ENCODE measurements at regions not wholly inside any gene's neighbourhood (a gene's known extent, or its start where the extent isn't known, plus 50 kb on each side); places are given as distances from the start of the nearest gene placed in this dataset.

DNA sequence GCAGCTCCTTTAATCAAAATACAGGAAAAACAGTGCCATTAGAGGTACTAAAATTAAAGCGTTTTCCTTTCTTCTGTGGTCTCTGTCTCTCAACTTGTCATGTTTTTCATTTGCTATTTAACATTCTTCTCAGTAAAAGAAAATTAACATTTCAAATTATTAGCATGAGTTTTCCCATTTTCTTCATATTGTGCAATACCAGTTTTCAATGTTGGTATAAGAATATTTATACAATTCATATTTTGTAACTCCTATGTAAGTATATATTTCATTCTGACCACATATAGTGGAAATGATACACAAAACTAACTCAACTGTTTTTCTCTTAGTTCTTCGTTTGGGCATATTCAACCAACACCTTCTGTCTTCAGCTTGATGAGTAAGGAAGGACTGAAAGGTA is 308.3 kb downstream of the HS3ST1 start:
- peaks cover 7% of the 10 kb centered on the region for H3K27me3 Mint-ChIP-seq (ENCODE audit: low read depth)
- H3K36me3 Mint-ChIP-seq: peaks cover 60% of the 10 kb centered on the region
- ChIA-PET CTCF (no interaction called here), POLR2A (no interaction called here)
- H3K4me3 Mint-ChIP-seq: no peak overlapping the region
- ATAC-seq (no peak), DNase-seq (ENCODE audit: low spot score) (no peak)
- H3K9me3 Mint-ChIP-seq: peaks cover 72% of the 10 kb centered on the region
- peaks cover 6% of the 10 kb centered on the region; the same call in 1 of the 2 replicates for H3K4me1 Mint-ChIP-seq
- TF ChIP-seq, protein P1, sequence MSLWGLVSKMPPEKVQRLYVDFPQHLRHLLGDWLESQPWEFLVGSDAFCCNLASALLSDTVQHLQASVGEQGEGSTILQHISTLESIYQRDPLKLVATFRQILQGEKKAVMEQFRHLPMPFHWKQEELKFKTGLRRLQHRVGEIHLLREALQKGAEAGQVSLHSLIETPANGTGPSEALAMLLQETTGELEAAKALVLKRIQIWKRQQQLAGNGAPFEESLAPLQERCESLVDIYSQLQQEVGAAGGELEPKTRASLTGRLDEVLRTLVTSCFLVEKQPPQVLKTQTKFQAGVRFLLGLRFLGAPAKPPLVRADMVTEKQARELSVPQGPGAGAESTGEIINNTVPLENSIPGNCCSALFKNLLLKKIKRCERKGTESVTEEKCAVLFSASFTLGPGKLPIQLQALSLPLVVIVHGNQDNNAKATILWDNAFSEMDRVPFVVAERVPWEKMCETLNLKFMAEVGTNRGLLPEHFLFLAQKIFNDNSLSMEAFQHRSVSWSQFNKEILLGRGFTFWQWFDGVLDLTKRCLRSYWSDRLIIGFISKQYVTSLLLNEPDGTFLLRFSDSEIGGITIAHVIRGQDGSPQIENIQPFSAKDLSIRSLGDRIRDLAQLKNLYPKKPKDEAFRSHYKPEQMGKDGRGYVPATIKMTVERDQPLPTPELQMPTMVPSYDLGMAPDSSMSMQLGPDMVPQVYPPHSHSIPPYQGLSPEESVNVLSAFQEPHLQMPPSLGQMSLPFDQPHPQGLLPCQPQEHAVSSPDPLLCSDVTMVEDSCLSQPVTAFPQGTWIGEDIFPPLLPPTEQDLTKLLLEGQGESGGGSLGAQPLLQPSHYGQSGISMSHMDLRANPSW (CRISPR knock-in tag; conservative IDR thresholded peaks at IDR 0.05; ENCODE audit: low read depth): no peak
- TF ChIP-seq ZBTB21 (CRISPR knock-in tag; IDR thresholded peaks at IDR 0.05; ENCODE audit: borderline replicate concordance) (no peak), TEAD1 (CRISPR knock-in tag; IDR thresholded peaks at IDR 0.05) (no peak), SMAD4 (CRISPR knock-in tag; IDR thresholded peaks at IDR 0.05) (no peak), NFATC4 (CRISPR knock-in tag; IDR thresholded peaks at IDR 0.05) (no peak)
- TF ChIP-seq, protein P2, sequence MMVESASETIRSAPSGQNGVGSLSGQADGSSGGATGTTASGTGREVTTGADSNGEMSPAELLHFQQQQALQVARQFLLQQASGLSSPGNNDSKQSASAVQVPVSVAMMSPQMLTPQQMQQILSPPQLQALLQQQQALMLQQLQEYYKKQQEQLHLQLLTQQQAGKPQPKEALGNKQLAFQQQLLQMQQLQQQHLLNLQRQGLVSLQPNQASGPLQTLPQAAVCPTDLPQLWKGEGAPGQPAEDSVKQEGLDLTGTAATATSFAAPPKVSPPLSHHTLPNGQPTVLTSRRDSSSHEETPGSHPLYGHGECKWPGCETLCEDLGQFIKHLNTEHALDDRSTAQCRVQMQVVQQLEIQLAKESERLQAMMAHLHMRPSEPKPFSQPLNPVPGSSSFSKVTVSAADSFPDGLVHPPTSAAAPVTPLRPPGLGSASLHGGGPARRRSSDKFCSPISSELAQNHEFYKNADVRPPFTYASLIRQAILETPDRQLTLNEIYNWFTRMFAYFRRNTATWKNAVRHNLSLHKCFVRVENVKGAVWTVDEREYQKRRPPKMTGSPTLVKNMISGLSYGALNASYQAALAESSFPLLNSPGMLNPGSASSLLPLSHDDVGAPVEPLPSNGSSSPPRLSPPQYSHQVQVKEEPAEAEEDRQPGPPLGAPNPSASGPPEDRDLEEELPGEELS (CRISPR knock-in tag; IDR thresholded peaks at IDR 0.05): no peak
- TF ChIP-seq, protein P3, sequence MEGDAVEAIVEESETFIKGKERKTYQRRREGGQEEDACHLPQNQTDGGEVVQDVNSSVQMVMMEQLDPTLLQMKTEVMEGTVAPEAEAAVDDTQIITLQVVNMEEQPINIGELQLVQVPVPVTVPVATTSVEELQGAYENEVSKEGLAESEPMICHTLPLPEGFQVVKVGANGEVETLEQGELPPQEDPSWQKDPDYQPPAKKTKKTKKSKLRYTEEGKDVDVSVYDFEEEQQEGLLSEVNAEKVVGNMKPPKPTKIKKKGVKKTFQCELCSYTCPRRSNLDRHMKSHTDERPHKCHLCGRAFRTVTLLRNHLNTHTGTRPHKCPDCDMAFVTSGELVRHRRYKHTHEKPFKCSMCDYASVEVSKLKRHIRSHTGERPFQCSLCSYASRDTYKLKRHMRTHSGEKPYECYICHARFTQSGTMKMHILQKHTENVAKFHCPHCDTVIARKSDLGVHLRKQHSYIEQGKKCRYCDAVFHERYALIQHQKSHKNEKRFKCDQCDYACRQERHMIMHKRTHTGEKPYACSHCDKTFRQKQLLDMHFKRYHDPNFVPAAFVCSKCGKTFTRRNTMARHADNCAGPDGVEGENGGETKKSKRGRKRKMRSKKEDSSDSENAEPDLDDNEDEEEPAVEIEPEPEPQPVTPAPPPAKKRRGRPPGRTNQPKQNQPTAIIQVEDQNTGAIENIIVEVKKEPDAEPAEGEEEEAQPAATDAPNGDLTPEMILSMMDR (IDR thresholded peaks at IDR 0.05): no peak
- H3K27ac Mint-ChIP-seq: no peak overlapping the region

DNA sequence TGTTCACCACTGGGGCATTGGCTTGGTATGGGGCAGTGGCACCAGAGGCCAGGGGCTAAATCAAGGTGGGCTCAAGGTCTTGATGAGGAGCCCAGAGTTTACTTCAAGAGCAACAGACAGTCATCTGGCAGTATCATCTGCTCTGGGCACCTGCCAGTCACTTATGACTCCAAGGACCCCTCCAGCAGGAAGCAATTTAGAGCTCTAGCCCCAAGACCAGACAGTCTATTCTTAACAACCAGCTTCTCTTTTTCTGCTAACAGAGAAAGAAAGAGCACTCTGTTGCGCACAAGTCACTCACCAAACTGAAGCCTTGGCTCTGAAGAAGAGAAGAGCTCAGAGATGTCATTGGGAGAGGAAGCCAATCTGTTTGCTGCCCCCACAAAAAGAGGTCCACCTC is 309.2 kb downstream of the HS3ST1 start:
- Mint-ChIP-seq H3K4me3 (no peak overlapping the region), H3K27me3 (ENCODE audit: low read depth) (peaks cover 7% of the 10 kb centered on the region), H3K9me3 (peaks cover 70% of the 10 kb centered on the region), H3K36me3 (peaks cover 58% of the 10 kb centered on the region), H3K4me1 (peaks cover 6% of the 10 kb centered on the region; the same call in 1 of the 2 replicates), H3K27ac (no peak overlapping the region)
- ATAC-seq (no peak), DNase-seq (ENCODE audit: low spot score) (no peak)
- POLR2A ChIA-PET: no interaction called here
- CTCF ChIA-PET: no interaction called here
- TF ChIP-seq, protein P4, sequence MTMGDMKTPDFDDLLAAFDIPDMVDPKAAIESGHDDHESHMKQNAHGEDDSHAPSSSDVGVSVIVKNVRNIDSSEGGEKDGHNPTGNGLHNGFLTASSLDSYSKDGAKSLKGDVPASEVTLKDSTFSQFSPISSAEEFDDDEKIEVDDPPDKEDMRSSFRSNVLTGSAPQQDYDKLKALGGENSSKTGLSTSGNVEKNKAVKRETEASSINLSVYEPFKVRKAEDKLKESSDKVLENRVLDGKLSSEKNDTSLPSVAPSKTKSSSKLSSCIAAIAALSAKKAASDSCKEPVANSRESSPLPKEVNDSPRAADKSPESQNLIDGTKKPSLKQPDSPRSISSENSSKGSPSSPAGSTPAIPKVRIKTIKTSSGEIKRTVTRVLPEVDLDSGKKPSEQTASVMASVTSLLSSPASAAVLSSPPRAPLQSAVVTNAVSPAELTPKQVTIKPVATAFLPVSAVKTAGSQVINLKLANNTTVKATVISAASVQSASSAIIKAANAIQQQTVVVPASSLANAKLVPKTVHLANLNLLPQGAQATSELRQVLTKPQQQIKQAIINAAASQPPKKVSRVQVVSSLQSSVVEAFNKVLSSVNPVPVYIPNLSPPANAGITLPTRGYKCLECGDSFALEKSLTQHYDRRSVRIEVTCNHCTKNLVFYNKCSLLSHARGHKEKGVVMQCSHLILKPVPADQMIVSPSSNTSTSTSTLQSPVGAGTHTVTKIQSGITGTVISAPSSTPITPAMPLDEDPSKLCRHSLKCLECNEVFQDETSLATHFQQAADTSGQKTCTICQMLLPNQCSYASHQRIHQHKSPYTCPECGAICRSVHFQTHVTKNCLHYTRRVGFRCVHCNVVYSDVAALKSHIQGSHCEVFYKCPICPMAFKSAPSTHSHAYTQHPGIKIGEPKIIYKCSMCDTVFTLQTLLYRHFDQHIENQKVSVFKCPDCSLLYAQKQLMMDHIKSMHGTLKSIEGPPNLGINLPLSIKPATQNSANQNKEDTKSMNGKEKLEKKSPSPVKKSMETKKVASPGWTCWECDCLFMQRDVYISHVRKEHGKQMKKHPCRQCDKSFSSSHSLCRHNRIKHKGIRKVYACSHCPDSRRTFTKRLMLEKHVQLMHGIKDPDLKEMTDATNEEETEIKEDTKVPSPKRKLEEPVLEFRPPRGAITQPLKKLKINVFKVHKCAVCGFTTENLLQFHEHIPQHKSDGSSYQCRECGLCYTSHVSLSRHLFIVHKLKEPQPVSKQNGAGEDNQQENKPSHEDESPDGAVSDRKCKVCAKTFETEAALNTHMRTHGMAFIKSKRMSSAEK (CRISPR knock-in tag; IDR thresholded peaks at IDR 0.05; ENCODE audit: borderline replicate concordance): no peak
- TF ChIP-seq, protein P5, sequence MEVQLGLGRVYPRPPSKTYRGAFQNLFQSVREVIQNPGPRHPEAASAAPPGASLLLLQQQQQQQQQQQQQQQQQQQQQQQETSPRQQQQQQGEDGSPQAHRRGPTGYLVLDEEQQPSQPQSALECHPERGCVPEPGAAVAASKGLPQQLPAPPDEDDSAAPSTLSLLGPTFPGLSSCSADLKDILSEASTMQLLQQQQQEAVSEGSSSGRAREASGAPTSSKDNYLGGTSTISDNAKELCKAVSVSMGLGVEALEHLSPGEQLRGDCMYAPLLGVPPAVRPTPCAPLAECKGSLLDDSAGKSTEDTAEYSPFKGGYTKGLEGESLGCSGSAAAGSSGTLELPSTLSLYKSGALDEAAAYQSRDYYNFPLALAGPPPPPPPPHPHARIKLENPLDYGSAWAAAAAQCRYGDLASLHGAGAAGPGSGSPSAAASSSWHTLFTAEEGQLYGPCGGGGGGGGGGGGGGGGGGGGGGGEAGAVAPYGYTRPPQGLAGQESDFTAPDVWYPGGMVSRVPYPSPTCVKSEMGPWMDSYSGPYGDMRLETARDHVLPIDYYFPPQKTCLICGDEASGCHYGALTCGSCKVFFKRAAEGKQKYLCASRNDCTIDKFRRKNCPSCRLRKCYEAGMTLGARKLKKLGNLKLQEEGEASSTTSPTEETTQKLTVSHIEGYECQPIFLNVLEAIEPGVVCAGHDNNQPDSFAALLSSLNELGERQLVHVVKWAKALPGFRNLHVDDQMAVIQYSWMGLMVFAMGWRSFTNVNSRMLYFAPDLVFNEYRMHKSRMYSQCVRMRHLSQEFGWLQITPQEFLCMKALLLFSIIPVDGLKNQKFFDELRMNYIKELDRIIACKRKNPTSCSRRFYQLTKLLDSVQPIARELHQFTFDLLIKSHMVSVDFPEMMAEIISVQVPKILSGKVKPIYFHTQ (CRISPR knock-in tag; IDR thresholded peaks at IDR 0.05): no peak
- no peak for TF ChIP-seq TCF7 (CRISPR knock-in tag; IDR thresholded peaks at IDR 0.05; ENCODE audit: low read depth)
- TF ChIP-seq ZNF138 (CRISPR knock-in tag; conservative IDR thresholded peaks at IDR 0.05): no peak
- TF ChIP-seq, protein P6, sequence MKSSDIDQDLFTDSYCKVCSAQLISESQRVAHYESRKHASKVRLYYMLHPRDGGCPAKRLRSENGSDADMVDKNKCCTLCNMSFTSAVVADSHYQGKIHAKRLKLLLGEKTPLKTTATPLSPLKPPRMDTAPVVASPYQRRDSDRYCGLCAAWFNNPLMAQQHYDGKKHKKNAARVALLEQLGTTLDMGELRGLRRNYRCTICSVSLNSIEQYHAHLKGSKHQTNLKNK (CRISPR knock-in tag; IDR thresholded peaks at IDR 0.05): no peak
- TF ChIP-seq, protein P7, sequence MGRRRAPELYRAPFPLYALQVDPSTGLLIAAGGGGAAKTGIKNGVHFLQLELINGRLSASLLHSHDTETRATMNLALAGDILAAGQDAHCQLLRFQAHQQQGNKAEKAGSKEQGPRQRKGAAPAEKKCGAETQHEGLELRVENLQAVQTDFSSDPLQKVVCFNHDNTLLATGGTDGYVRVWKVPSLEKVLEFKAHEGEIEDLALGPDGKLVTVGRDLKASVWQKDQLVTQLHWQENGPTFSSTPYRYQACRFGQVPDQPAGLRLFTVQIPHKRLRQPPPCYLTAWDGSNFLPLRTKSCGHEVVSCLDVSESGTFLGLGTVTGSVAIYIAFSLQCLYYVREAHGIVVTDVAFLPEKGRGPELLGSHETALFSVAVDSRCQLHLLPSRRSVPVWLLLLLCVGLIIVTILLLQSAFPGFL (CRISPR knock-in tag; IDR thresholded peaks at IDR 0.05; ENCODE audit: borderline replicate concordance): no peak
- TF ChIP-seq, protein P2 (CRISPR knock-in tag; IDR thresholded peaks at IDR 0.05): no peak
- no peak for TF ChIP-seq ZNF396 (CRISPR knock-in tag; IDR thresholded peaks at IDR 0.05; ENCODE audit: borderline replicate concordance)
- TF ChIP-seq, protein P8, sequence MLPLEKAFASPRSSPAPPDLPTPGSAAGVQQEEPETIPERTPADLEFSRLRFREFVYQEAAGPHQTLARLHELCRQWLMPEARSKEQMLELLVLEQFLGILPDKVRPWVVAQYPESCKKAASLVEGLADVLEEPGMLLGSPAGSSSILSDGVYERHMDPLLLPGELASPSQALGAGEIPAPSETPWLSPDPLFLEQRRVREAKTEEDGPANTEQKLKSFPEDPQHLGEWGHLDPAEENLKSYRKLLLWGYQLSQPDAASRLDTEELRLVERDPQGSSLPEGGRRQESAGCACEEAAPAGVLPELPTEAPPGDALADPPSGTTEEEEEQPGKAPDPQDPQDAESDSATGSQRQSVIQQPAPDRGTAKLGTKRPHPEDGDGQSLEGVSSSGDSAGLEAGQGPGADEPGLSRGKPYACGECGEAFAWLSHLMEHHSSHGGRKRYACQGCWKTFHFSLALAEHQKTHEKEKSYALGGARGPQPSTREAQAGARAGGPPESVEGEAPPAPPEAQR (CRISPR knock-in tag; IDR thresholded peaks at IDR 0.05): no peak
